IMR-90 (cell line): ENCODE measurements at regions not wholly inside any gene's neighbourhood (a gene's known extent, or its start where the extent isn't known, plus 50 kb on each side); places are given as distances from the start of the nearest gene placed in this dataset.

Experiments
- ATAC-seq: fragments of 200-7000 bp; cut with Tn5 transposase; 2 replicates; pipeline ENCODE4 v1.9.1; 2020; ENCODE audit warnings: low read depth, mild to moderate bottlenecking, moderate library complexity
- BruUV-seq: library from RNA; stranded (reverse); fragments of 400-500 nt; replicated peaks from 2 replicates; lab custom pipeline; 2021; lab: Mats Ljungman, UMichigan
- CTCF ChIA-PET: fragments of 300-600 bp; formaldehyde crosslinking; extraction: SDS; loops from one replicate; lab custom pipeline; 2021; ENCODE audit warnings: antibody characterized with exemption; lab: Yijun Ruan, JAX
- POLR2A ChIA-PET: fragments of 300-600 bp; sonication (Branson Sonifier 250); formaldehyde crosslinking; loops from one replicate; lab custom pipeline; 2022; ENCODE audit warnings: antibody characterized with exemption; ENCODE audit not compliant: unreplicated experiment; lab: Charles Lee
- DNase-seq: peaks from one replicate; pipeline ENCODE4 v3.0.0; 2013
- H2AFZ ChIP-seq: replicated peaks from 2 replicates; pipeline ENCODE3; 2013; ENCODE audit warnings: low read length, mild to moderate bottlenecking; ENCODE audit not compliant: poor library complexity
- H2AK5ac ChIP-seq: 2 replicates; pipeline ENCODE4 v1.6.1; 2013; ENCODE audit warnings: low read depth, low read length, inconsistent platforms
- H2AK9ac ChIP-seq: replicated peaks from 2 replicates; pipeline ENCODE3; 2013; ENCODE audit warnings: mild to moderate bottlenecking, low read depth, low read length, moderate library complexity; ENCODE audit not compliant: poor library complexity
- H2BK120ac ChIP-seq: 2 replicates; pipeline ENCODE4 v1.6.1; 2013; ENCODE audit warnings: low read depth, low read length, inconsistent platforms
- H2BK15ac ChIP-seq: 3 replicates; pipeline ENCODE4 v1.6.1; 2013; ENCODE audit warnings: low read depth, low read length, inconsistent platforms
- H2BK20ac ChIP-seq: 2 replicates; pipeline ENCODE4 v1.6.1; 2013; ENCODE audit warnings: low read depth, mild to moderate bottlenecking, inconsistent platforms, low read length, moderate library complexity
- H2BK5ac ChIP-seq: 2 replicates; pipeline ENCODE4 v1.6.1; 2013; ENCODE audit warnings: mild to moderate bottlenecking, low read depth, low read length, inconsistent platforms; ENCODE audit not compliant: poor library complexity, severe bottlenecking
- H3K14ac ChIP-seq: replicated peaks from 2 replicates; pipeline ENCODE4 v1.6.1; 2013; ENCODE audit warnings: low read depth, low read length, inconsistent platforms
- H3K18ac ChIP-seq: 2 replicates; pipeline ENCODE4 v1.6.1; 2013; ENCODE audit warnings: low read depth, low read length, control low read depth
- H3K23ac ChIP-seq: 2 replicates; pipeline ENCODE4 v1.6.1; 2013; ENCODE audit warnings: low read depth, low read length, inconsistent platforms
- H3K27ac ChIP-seq: 2 replicates; pipeline ENCODE4 v1.5.1; 2013; ENCODE audit warnings: mild to moderate bottlenecking, control low read depth, low read length; ENCODE audit not compliant: insufficient read depth
- H3K27me3 ChIP-seq: 2 replicates; pipeline ENCODE4 v1.6.1; 2013; ENCODE audit warnings: low read length; ENCODE audit not compliant: control insufficient read depth, insufficient read depth
- H3K36me3 ChIP-seq: 2 replicates; pipeline ENCODE4 v1.6.1; 2013; ENCODE audit warnings: low read length, mixed read lengths; ENCODE audit not compliant: control insufficient read depth, insufficient read depth
- H3K4ac ChIP-seq: 2 replicates; pipeline ENCODE4 v1.6.1; 2013; ENCODE audit warnings: low read depth, low read length, inconsistent platforms
- H3K4me1 ChIP-seq: 2 replicates; pipeline ENCODE4 v1.6.1; 2013; ENCODE audit warnings: low read length, mixed read lengths; ENCODE audit not compliant: control insufficient read depth, insufficient read depth
- H3K4me2 ChIP-seq: 2 replicates; pipeline ENCODE4 v1.6.1; 2013; ENCODE audit warnings: low read depth, mild to moderate bottlenecking, control low read depth, low read length, moderate library complexity
- H3K4me3 ChIP-seq: 2 replicates; pipeline ENCODE4 v1.5.1; 2013; ENCODE audit warnings: low read depth, mild to moderate bottlenecking, control low read depth, low read length, moderate library complexity; ENCODE audit not compliant: insufficient read depth
- H3K56ac ChIP-seq: 2 replicates; pipeline ENCODE4 v1.6.1; 2013; ENCODE audit warnings: low read length, inconsistent platforms; ENCODE audit not compliant: insufficient read depth; ENCODE audit errors: extremely low read depth
- H3K79me1 ChIP-seq, 2 experiments: 2 replicates each; pipeline ENCODE4 v1.6.1; 2013; ENCODE audit warnings: low read length in 2 of 2, inconsistent platforms in 1 of 2, low read depth in 1 of 2
- H3K9ac ChIP-seq: 2 replicates; pipeline ENCODE4 v1.6.1; 2013; ENCODE audit warnings: low read depth, low read length, control low read depth
- H3K9me1 ChIP-seq: 2 replicates; pipeline ENCODE4 v1.6.1; 2013; ENCODE audit warnings: low read length, inconsistent platforms; ENCODE audit not compliant: insufficient read depth
- H3K9me3 ChIP-seq: 2 replicates; pipeline ENCODE4 v1.6.1; 2013; ENCODE audit warnings: low read length; ENCODE audit not compliant: control insufficient read depth, insufficient read depth
- H4K20me1 ChIP-seq: 2 replicates; pipeline ENCODE4 v1.6.1; 2013; ENCODE audit warnings: low read length, inconsistent platforms; ENCODE audit not compliant: insufficient read depth
- H4K5ac ChIP-seq: 2 replicates; pipeline ENCODE4 v1.6.1; 2013; ENCODE audit warnings: mild to moderate bottlenecking, low read depth, low read length, control low read depth
- H4K8ac ChIP-seq, 2 experiments: 2 replicates each; pipeline ENCODE4 v1.6.1; 2013; ENCODE audit warnings: low read depth in 2 of 2, low read length in 2 of 2, control low read depth in 1 of 2, inconsistent platforms in 1 of 2
- H4K91ac ChIP-seq: 2 replicates; pipeline ENCODE4 v1.6.1; 2013; ENCODE audit warnings: low read depth, low read length, inconsistent platforms; ENCODE audit not compliant: insufficient read depth
- CHD1 ChIP-seq: IDR thresholded peaks from 2 replicates; pipeline ENCODE4 v1.6.1; 2012; ENCODE audit warnings: low read depth, low read length, improper control_type of control experiment
- RAD21 ChIP-seq: IDR thresholded peaks from 2 replicates; pipeline ENCODE4 v1.6.1; 2012; ENCODE audit warnings: low read length, improper control_type of control experiment
- WGBS, 2 experiments: methylation state at CpG; one replicate each; pipeline versions ENCODE4 v1.1.5 to v1.1.7; 2013; ENCODE audit warnings: missing lambda C conversion rate in 2 of 2; ENCODE audit not compliant: insufficient read length in 1 of 2; ENCODE audit errors: extremely low coverage in 2 of 2; 5-methylcytosine and 5-hydroxymethylcytosine counted together
- dilution Hi-C: fragments of 300-500 bp; cut with HindIII; formaldehyde crosslinking; loops from one replicate; pipeline ENCODE4 v1.14.3; 2018; ENCODE audit warnings: low sequenced_read_pairs; ENCODE audit not compliant: unreplicated experiment
- in situ Hi-C: fragments of 300-500 bp; cut with MboI; formaldehyde crosslinking; loops from 3 replicates; pipeline ENCODE4 v1.14.3; 2019; ENCODE audit warnings: low sequenced_read_pairs, inconsistent platforms, mixed read lengths
- intact Hi-C: fragments of 100-400 bp; cut with micrococcal nuclease; formaldehyde crosslinking; loops from 2 replicates; pipeline ENCODE4 v1.10.0; 2022

DNA sequence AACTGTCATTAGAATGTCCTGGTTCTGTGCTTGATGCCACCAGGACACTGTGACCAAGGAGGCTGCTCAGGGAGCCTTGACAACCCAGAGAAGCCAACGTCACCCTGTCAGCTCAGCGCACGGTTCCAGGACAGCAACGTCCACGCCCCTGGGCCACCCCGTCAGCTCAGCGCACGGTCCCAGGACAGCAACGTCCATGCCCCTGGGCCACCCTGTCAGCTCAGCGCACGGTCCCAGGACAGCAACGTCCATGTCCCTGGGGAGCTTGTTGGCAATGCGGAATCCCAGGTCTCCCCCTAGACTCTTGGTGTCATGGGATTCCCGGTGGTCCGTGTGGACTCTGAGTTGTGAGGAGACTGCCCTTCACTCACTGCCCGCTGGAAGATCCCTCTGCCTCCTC is 51.0 kb upstream of the GALR1 start:
- Histone ChIP-seq H3K79me1 (no peaks in the 10 kb centered on the region), H2BK20ac (no peak overlapping the region), H3K23ac (no peak overlapping the region), H3K27me3 (no peaks in the 10 kb centered on the region; the same call in 1 of the 2 replicates), H2BK5ac (no peak overlapping the region), H3K4me1 (peaks cover 2% of the 10 kb centered on the region; the same call in 1 of the 2 replicates), H4K91ac (no peak overlapping the region), H3K36me3 (no peaks in the 10 kb centered on the region), H4K8ac (no peak overlapping the region), H3K4me3 (no peak overlapping the region), H3K14ac (no peak overlapping the region), H2AK9ac (no peak overlapping the region), H4K5ac (no peak overlapping the region), H3K56ac (no peak overlapping the region), H3K9me1 (no peaks in the 10 kb centered on the region), H3K18ac (no peak overlapping the region), H3K4me2 (no peak overlapping the region), H3K9ac (no peak overlapping the region), H2BK15ac (no peak overlapping the region), H2AK5ac (no peak overlapping the region), H3K9me3 (no peaks in the 10 kb centered on the region), H2BK120ac (no peak overlapping the region), H3K4ac (no peak overlapping the region), H3K27ac (no peak overlapping the region), H2AFZ (no peak overlapping the region), H4K20me1 (no peaks in the 10 kb centered on the region)
- no peak for TF ChIP-seq CHD1
- TF ChIP-seq RAD21, result no peak
- intact Hi-C loops, result no loop called here
- WGBS, 2 experiments, result 56% methylated on average over 6 of the region's 16 CpGs; no CpG with 5 or more reads in 1 of the 2 experiments
- ChIA-PET CTCF (interaction anchor here (1.1 kb wide), 2 partner anchors 8 to 13 kb away, joined by 3 read pairs; no protein-coding TSS in a partner anchor), POLR2A (no interaction called here)
- no TSS peak for BruUV-seq
- ATAC-seq, result no peak
- in situ Hi-C loops, result no loop called here
- dilution Hi-C loops, result no loop called here
- no peak for DNase-seq
